HepG2 (cell line): ENCODE measurements at regions not wholly inside any gene's neighbourhood (a gene's known extent, or its start where the extent isn't known, plus 50 kb on each side); places are given as distances from the start of the nearest gene placed in this dataset.

Source experiments
- ATAC-seq: fragments of 200-7000 bp; cut with Tn5 transposase; 3 replicates; pipeline ENCODE4 v1.9.1; 2020; ENCODE audit warnings: mild to moderate bottlenecking, moderate library complexity
- BruUV-seq: library from RNA; stranded (reverse); fragments of 400-500 nt; replicated peaks from 2 replicates; lab custom pipeline; 2021; lab: Mats Ljungman, UMichigan
- CTCF ChIA-PET: fragments of 300-600 bp; formaldehyde crosslinking; extraction: SDS; loops from one replicate; lab custom pipeline; 2021; ENCODE audit warnings: low total read pairs, inconsistent platforms, low intra/inter-chr PET ratio; lab: Yijun Ruan, JAX
- POLR2A ChIA-PET: fragments of 350-600 bp; sonication (Branson Sonifier 250); formaldehyde crosslinking; loops from one replicate; lab custom pipeline; 2020; ENCODE audit warnings: antibody characterized with exemption, inconsistent platforms; lab: Yijun Ruan, JAX
- DNase-seq: peaks from one replicate; pipeline ENCODE4 v3.0.0-alpha.2; 2015; ENCODE audit warnings: low spot score
- FAIRE-seq: peaks from 3 replicates; lab custom pipeline; 2011; peaks lifted over from hg19 to GRCh38; lab: Jason Lieb, UNC
- H2AFZ ChIP-seq: one replicate; pipeline ENCODE4 v1.6.1; 2011; ENCODE audit warnings: low read length, inconsistent platforms
- H3K27ac ChIP-seq: fragments of 300-600 bp; 3 replicates; pipeline ENCODE4 v1.8.0; 2011; ENCODE audit warnings: mixed run types, mild to moderate bottlenecking, mixed read lengths, low read length, inconsistent platforms; ENCODE audit not compliant: insufficient read depth; ENCODE audit errors: extremely low read length
- H3K27me3 ChIP-seq, 2 experiments: fragments of 200-600 bp in 1 of 2; 2 replicates in 1 of 2; 3 replicates in 1 of 2; pipeline versions ENCODE4 v1.6.0 to v1.8.0; 2011; ENCODE audit warnings: low read length in 2 of 2, mild to moderate bottlenecking in 2 of 2, moderate library complexity in 2 of 2, inconsistent platforms in 1 of 2; ENCODE audit not compliant: insufficient read depth in 2 of 2, control insufficient read depth in 1 of 2
- H3K36me3 ChIP-seq, 2 experiments: fragments of 200-600 bp in 1 of 2; replicated peaks in 1 of 2; 2 replicates in 1 of 2; 3 replicates in 1 of 2; pipeline versions ENCODE4 v1.5.1 to v1.8.0; 2011; ENCODE audit warnings: low read length in 2 of 2, inconsistent platforms in 1 of 2; ENCODE audit not compliant: insufficient read depth in 2 of 2, control insufficient read depth in 1 of 2
- H3K4me1 ChIP-seq: 2 replicates; pipeline ENCODE4 v1.5.1; 2012; ENCODE audit warnings: low read length, inconsistent platforms; ENCODE audit not compliant: insufficient read depth
- H3K4me2 ChIP-seq: 2 replicates; pipeline ENCODE4 v1.6.0; 2011; ENCODE audit warnings: low read depth, low read length, inconsistent platforms
- H3K4me3 ChIP-seq, 3 experiments: fragments of 200-600 bp in 1 of 3; sonication (generic), shearing (Covaris generic) in 1 of 3; replicated peaks in 1 of 3; 2 replicates each; pipeline ENCODE4 v1.5.1; 2011 to 2016; ENCODE audit warnings: low read length in 3 of 3, inconsistent platforms in 2 of 3, low read depth in 2 of 3, mild to moderate bottlenecking in 2 of 3, control low read depth in 1 of 3, mixed read lengths in 1 of 3; ENCODE audit not compliant: insufficient read depth in 1 of 3
- H3K79me2 ChIP-seq: one replicate; pipeline ENCODE4 v1.6.1; 2011; ENCODE audit warnings: low read length, inconsistent platforms; ENCODE audit not compliant: insufficient read depth
- H3K9ac ChIP-seq: 2 replicates; pipeline ENCODE4 v1.6.0; 2011; ENCODE audit warnings: mild to moderate bottlenecking, low read depth, low read length, inconsistent platforms; ENCODE audit not compliant: insufficient read depth
- H3K9me3 ChIP-seq: 2 replicates; pipeline ENCODE4 v1.5.1; 2012; ENCODE audit warnings: mild to moderate bottlenecking, low read length
- H4K20me1 ChIP-seq: 2 replicates; pipeline ENCODE4 v1.6.0; 2011; ENCODE audit warnings: inconsistent platforms, mild to moderate bottlenecking, low read length, moderate library complexity; ENCODE audit not compliant: insufficient read depth
- AGO2 ChIP-seq: fragments of 200-400 bp; formaldehyde crosslinking; optimal IDR thresholded peaks from 2 replicates; pipeline ENCODE3; 2017; ENCODE audit warnings: mild to moderate bottlenecking, low read depth, low read length, moderate library complexity
- ISL2 ChIP-seq: sonication (generic); formaldehyde crosslinking; IDR thresholded peaks from 2 replicates; pipeline ENCODE4 v1.5.0; 2020; ENCODE audit warnings: missing genetic modification reagents
- JUND ChIP-seq: sonication (generic); formaldehyde crosslinking; IDR thresholded peaks from 2 replicates; pipeline ENCODE4 v1.8.0; 2022; ENCODE audit warnings: mild to moderate bottlenecking, missing genetic modification reagents
- KDM3A ChIP-seq: IDR thresholded peaks from 2 replicates; pipeline ENCODE4 v1.6.1; 2018; ENCODE audit warnings: low read depth, missing compliant biosample characterization
- PHF5A ChIP-seq: IDR thresholded peaks from one replicate; pipeline ENCODE4 v1.6.1; 2018; ENCODE audit warnings: low read depth, missing genetic modification reagents; ENCODE audit not compliant: unreplicated experiment
- TARDBP ChIP-seq: sonication (generic); formaldehyde crosslinking; IDR thresholded peaks from 2 replicates; pipeline ENCODE4 v1.8.0; 2022; ENCODE audit warnings: mild to moderate bottlenecking, missing genetic modification reagents
- ZBTB38 ChIP-seq: sonication (generic); formaldehyde crosslinking; IDR thresholded peaks from 2 replicates; pipeline ENCODE4 v1.5.1; 2020; ENCODE audit warnings: mild to moderate bottlenecking, missing genetic modification reagents
- ZNF562 ChIP-seq: sonication (generic); formaldehyde crosslinking; IDR thresholded peaks from 2 replicates; pipeline ENCODE4 v1.8.0; 2022; ENCODE audit warnings: missing genetic modification reagents, borderline replicate concordance
- WGBS: methylation state at CpG from one replicate; pipeline ENCODE4 v1.1.6; 2017; ENCODE audit warnings: low lambda C conversion rate; 5-methylcytosine and 5-hydroxymethylcytosine counted together
- in situ Hi-C: cut with HindIII; loops from 2 replicates; pipeline ENCODE4 v1.10.0; 2017; ENCODE audit warnings: low pct_unique_long_range_greater_than_20kb; ENCODE audit not compliant: extremely low pct_ligation_motif_present
- intact Hi-C: fragments of 100-400 bp; cut with micrococcal nuclease; formaldehyde crosslinking; loops from one replicate; pipeline ENCODE4 v1.10.0; 2022; ENCODE audit not compliant: unreplicated experiment
- TF ChIP-seq, protein P1 (sequence below): sonication (generic); formaldehyde crosslinking; IDR thresholded peaks from 2 replicates; pipeline ENCODE4 v1.9.0; 2021; ENCODE audit warnings: missing genetic modification reagents, borderline replicate concordance

DNA sequence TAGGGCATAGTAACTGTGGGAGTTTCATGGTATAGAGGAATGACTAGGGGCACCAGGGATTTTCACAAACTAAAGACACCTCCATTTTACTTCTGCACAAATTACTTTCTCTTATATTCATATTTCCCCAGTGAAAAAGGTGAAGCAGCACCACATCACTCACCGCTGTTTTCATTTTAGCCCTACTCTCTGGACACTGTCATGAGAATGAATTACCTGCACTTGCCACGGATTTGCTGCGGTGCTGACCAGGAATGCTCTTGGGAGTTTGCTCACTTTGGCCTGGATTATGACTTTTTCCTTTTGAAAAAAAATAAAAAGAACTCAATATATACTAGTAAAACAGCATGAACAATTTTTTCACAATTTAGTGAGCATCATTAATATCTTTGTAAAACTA, 351.3 kb downstream of the NKX6-1 start:
- no peaks in the 10 kb centered on the region for H3K79me2 ChIP-seq
- FAIRE-seq (no peak), ATAC-seq (no peak)
- in situ Hi-C loops (no loop called here), intact Hi-C loops (no loop called here)
- no peaks in the 10 kb centered on the region for H3K9me3 ChIP-seq
- no peak overlapping the region for H3K9ac ChIP-seq
- no peak overlapping the region for H3K4me2 ChIP-seq
- no peak overlapping the region for H3K4me3 ChIP-seq
- no peaks in the 10 kb centered on the region for H3K4me1 ChIP-seq
- POLR2A ChIA-PET, result no interaction called here
- TF ChIP-seq ZBTB38 (CRISPR knock-in tag) (no peak), JUND (CRISPR knock-in tag) (no peak), KDM3A (CRISPR knock-in tag) (no peak)
- TF ChIP-seq, all 625 proteins: peak for 0
- no peak for DNase-seq
- no peaks in the 10 kb centered on the region; a peak in 1 of 5 replicates for H3K27me3 ChIP-seq
- no peaks in the 10 kb centered on the region for H4K20me1 ChIP-seq
- CTCF ChIA-PET, result no interaction called here
- H3K27ac ChIP-seq, result no peak overlapping the region
- 0% methylated on average over 3 of the region's 3 CpGs for WGBS
- no peak overlapping the region for H2AFZ ChIP-seq
- no peaks in the 10 kb centered on the region for H3K36me3 ChIP-seq
- no TSS peak for BruUV-seq

DNA sequence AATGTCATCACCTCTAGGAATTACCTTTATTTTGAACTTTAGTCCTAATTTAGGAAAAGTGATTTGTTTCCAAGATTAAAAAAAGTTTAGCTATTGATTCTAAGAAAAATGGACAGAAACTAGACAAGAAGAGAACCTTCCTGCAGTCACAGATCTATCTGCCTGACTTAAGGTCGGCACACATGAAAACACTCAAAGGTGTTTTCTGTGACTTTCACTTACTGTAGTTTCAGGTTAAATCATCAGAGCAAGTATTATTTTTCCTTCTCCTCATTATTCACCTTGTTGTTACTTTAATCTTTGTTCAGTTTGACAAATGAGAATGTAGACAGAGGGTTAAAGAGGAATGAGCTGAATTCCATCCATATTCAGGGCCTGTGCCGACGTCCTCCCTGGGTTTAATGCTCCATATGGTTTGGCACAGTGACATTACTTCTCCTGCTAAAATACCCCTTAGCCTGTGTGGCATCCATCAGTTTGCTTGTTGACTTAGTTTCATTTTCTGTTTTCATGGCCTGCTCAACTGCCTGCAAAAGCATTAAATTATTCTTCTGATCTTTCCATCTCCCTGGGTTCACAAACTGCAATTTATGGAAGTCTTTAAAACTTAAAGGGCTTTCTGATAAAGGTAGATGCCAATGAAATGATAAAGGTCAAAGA, 352.7 kb downstream of the NKX6-1 start:
- FAIRE-seq (no peak), ATAC-seq (no peak), DNase-seq (no peak)
- Histone ChIP-seq H2AFZ (no peak overlapping the region), H3K9ac (no peak overlapping the region), H3K27ac (no peak overlapping the region), H4K20me1 (no peaks in the 10 kb centered on the region), H3K27me3 (no peaks in the 10 kb centered on the region; a peak in 1 of 5 replicates), H3K79me2 (no peaks in the 10 kb centered on the region), H3K36me3 (no peaks in the 10 kb centered on the region), H3K4me1 (no peaks in the 10 kb centered on the region), H3K4me2 (no peak overlapping the region), H3K9me3 (no peaks in the 10 kb centered on the region), H3K4me3 (no peak overlapping the region)
- intact Hi-C loops (no loop called here), in situ Hi-C loops (no loop called here)
- BruUV-seq, result no TSS peak
- TF ChIP-seq, protein P1, sequence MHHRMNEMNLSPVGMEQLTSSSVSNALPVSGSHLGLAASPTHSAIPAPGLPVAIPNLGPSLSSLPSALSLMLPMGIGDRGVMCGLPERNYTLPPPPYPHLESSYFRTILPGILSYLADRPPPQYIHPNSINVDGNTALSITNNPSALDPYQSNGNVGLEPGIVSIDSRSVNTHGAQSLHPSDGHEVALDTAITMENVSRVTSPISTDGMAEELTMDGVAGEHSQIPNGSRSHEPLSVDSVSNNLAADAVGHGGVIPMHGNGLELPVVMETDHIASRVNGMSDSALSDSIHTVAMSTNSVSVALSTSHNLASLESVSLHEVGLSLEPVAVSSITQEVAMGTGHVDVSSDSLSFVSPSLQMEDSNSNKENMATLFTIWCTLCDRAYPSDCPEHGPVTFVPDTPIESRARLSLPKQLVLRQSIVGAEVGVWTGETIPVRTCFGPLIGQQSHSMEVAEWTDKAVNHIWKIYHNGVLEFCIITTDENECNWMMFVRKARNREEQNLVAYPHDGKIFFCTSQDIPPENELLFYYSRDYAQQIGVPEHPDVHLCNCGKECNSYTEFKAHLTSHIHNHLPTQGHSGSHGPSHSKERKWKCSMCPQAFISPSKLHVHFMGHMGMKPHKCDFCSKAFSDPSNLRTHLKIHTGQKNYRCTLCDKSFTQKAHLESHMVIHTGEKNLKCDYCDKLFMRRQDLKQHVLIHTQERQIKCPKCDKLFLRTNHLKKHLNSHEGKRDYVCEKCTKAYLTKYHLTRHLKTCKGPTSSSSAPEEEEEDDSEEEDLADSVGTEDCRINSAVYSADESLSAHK (CRISPR knock-in tag), result no peak
- TF ChIP-seq AGO2 (no peak), ISL2 (no peak), TARDBP (no peak), PHF5A (CRISPR knock-in tag) (no peak), ZNF562 (CRISPR knock-in tag) (no peak)
- ChIA-PET POLR2A (no interaction called here), CTCF (no interaction called here)
- WGBS, result 2% methylated on average over 3 of the region's 3 CpGs
